Kidney epithelial cell (primary cell): ENCODE measurements at regions not wholly inside any gene's neighbourhood (a gene's known extent, or its start where the extent isn't known, plus 50 kb on each side); places are given as distances from the start of the nearest gene placed in this dataset.
"Not testable (repeated sequence)": the region's sequence is repeated elsewhere in the genome, so short reads cannot be mapped to it uniquely, and the experiment has no call there.

Experiments
- DNase-seq: peaks from one replicate; pipeline ENCODE4 v3.0.0-alpha.2; 2010; ENCODE audit warnings: low read depth
- H3K27me3 ChIP-seq: 2 replicates; pipeline ENCODE4 v1.6.0; 2011; ENCODE audit warnings: low read length; ENCODE audit not compliant: control insufficient read depth, insufficient read depth
- H3K36me3 ChIP-seq: 2 replicates; pipeline ENCODE4 v1.5.1; 2011; ENCODE audit warnings: low read length; ENCODE audit not compliant: control insufficient read depth, insufficient read depth
- H3K4me3 ChIP-seq: 2 replicates; pipeline ENCODE4 v1.5.1; 2011; ENCODE audit warnings: low read depth, mild to moderate bottlenecking, control low read depth, low read length
- TF ChIP-seq, protein P1 (sequence below): IDR thresholded peaks from 2 replicates; pipeline ENCODE4 v1.5.1; 2011; ENCODE audit warnings: mild to moderate bottlenecking, moderate library complexity, low read length, control low read depth, inconsistent platforms; ENCODE audit not compliant: insufficient read depth, poor library complexity, severe bottlenecking

DNA sequence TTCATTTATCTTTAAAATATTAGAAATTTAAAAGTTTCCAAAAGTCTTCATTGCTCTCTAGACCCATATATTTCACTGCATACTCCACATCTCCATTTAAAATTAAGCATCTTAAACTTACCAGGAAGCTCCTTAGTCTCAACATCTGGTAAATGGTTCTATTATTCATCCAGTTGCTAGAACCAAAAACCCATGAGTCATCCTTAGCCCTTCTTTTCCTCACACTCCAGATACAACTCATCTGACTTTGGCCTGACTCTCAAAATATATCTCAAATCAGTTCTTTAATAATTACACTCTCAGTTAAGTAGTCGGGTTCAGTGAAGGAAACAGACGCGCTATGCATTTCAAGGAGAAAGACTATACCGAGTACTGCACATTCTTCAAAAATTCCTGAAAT is 110.2 kb upstream of the COX7C start:
- no peak overlapping the region for H3K4me3 ChIP-seq
- DNase-seq, result no peak

GRCh38 chr5:86510330-86510915 is 107.3 kb upstream of the COX7C start:
- not testable (repeated sequence) for H3K4me3 ChIP-seq, DNase-seq, H3K36me3 ChIP-seq, H3K27me3 ChIP-seq

More for the DNA sequence above, 110.2 kb upstream of the COX7C start:
- H3K36me3 ChIP-seq, result no peaks in the 10 kb centered on the region
- TF ChIP-seq, protein P1, sequence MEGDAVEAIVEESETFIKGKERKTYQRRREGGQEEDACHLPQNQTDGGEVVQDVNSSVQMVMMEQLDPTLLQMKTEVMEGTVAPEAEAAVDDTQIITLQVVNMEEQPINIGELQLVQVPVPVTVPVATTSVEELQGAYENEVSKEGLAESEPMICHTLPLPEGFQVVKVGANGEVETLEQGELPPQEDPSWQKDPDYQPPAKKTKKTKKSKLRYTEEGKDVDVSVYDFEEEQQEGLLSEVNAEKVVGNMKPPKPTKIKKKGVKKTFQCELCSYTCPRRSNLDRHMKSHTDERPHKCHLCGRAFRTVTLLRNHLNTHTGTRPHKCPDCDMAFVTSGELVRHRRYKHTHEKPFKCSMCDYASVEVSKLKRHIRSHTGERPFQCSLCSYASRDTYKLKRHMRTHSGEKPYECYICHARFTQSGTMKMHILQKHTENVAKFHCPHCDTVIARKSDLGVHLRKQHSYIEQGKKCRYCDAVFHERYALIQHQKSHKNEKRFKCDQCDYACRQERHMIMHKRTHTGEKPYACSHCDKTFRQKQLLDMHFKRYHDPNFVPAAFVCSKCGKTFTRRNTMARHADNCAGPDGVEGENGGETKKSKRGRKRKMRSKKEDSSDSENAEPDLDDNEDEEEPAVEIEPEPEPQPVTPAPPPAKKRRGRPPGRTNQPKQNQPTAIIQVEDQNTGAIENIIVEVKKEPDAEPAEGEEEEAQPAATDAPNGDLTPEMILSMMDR, result no peak
- H3K27me3 ChIP-seq, result no peaks in the 10 kb centered on the region

DNA sequence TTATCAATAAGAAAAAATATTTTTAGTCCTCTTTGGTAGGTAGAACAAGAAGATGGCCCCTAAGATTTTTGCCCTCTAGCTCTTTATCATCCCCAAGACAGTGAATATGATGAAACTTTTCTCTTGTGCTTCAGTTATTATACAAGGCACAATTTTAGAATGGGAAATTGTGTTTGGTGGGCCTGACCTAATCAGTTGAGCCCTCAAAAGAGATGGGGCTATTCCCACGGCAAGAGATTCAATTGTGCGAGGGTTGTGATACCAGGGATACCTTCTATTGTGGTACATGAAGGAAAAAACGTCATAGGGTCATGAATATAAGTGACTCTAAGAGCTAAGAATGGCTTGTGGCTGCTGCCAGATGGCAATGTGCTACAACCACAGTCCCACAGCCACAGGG is 94.0 kb upstream of the COX7C start:
- Histone ChIP-seq H3K4me3 (no peak overlapping the region), H3K27me3 (no peaks in the 10 kb centered on the region), H3K36me3 (no peaks in the 10 kb centered on the region)
- TF ChIP-seq, protein P1, result no peak
- no peak for DNase-seq

DNA sequence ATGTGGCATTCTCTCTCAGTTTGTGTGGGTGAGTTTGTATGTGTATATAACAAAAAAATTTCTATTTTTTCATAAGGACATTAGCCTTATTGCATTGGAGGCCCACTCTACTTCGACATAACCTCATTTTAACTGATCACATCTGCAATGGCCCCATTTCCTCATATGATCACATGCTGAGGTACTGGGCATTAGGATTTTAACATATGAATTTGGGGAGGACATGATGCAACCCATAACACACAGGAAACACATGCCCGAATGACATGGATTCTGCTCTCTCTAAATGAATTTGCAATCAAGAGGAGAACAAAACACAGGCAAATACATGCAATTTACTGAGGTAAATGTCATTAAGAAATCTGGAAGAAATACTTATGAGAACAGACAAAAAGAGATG is 92.1 kb upstream of the COX7C start:
- H3K4me3 ChIP-seq, result no peak overlapping the region
- DNase-seq, result no peak
- TF ChIP-seq, protein P1, result no peak
- H3K27me3 ChIP-seq, result no peaks in the 10 kb centered on the region
- no peaks in the 10 kb centered on the region for H3K36me3 ChIP-seq

- TF ChIP-seq, protein P1, result no peak
- no peak for DNase-seq
- H3K4me3 ChIP-seq, result no peak overlapping the region
- H3K27me3 ChIP-seq, result no peaks in the 10 kb centered on the region
- no peaks in the 10 kb centered on the region for H3K36me3 ChIP-seq
Observed at GRCh38 chr5:86526811-86527348, 90.9 kb upstream of the COX7C start.

DNA sequence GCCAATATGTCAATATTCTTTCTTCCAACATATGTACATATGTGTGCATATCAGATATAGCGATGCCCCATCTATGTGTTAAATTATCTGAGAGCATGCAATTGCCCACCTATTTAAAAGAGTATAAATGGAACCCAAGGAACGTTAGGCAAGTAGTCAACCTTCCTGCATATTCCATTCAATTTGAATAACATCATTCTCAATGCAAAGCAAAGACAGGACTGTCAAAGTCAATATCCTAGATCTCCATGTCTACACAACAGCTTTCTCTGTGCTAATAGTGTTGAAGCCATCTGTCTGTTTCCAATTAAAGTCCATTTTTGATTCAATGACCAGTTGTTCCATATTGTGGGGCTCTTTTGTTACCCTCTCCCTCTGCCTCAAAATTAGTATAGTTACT is 85.3 kb upstream of the COX7C start:
- no peaks in the 10 kb centered on the region for H3K27me3 ChIP-seq
- DNase-seq, result no peak

More for the DNA sequence above, 85.3 kb upstream of the COX7C start:
- TF ChIP-seq, protein P1, result no peak
- no peaks in the 10 kb centered on the region for H3K36me3 ChIP-seq
- no peak overlapping the region for H3K4me3 ChIP-seq
